DMS53 (cell line): ENCODE measurements at regions not wholly inside any gene's neighbourhood (a gene's known extent, or its start where the extent isn't known, plus 50 kb on each side); places are given as distances from the start of the nearest gene placed in this dataset.
"Not testable (repeated sequence)": the region's sequence is repeated elsewhere in the genome, so short reads cannot be mapped to it uniquely, and the experiment has no call there.

Experiments used
- DNase-seq: peaks from one replicate; lab custom pipeline; 2025; lab: John Stamatoyannopoulos, UW

GRCh38 chr15:22519213-22519612 is 60.5 kb downstream of the GOLGA6L22 start:
- DNase-seq, result not testable (repeated sequence)

- not testable (repeated sequence) for DNase-seq
These were observed 67.8 kb downstream of the GOLGA6L22 start for GRCh38 chr15:22526537-22526936.

- DNase-seq, result not testable (repeated sequence)
These were observed 68.3 kb downstream of the GOLGA6L22 start for GRCh38 chr15:22527016-22527415.

- not testable (repeated sequence) for DNase-seq
These were observed 70.5 kb downstream of the GOLGA6L22 start for GRCh38 chr15:22529200-22529599.

- DNase-seq, result not testable (repeated sequence)
These were observed 101.0 kb downstream of the GOLGA6L22 start for GRCh38 chr15:22559701-22560100.

GRCh38 chr15:22561716-22562115 is 103.0 kb downstream of the GOLGA6L22 start:
- not testable (repeated sequence) for DNase-seq

- not testable (repeated sequence) for DNase-seq
These were observed 107.8 kb downstream of the GOLGA6L22 start for GRCh38 chr15:22566510-22566909.

GRCh38 chr15:22569486-22569885 is 110.8 kb downstream of the GOLGA6L22 start:
- DNase-seq, result not testable (repeated sequence)

- DNase-seq, result not testable (repeated sequence)
These were observed 113.5 kb downstream of the GOLGA6L22 start for GRCh38 chr15:22572152-22572735.

- not testable (repeated sequence) for DNase-seq
These were observed 114.1 kb downstream of the GOLGA6L22 start for GRCh38 chr15:22572792-22573191.

- DNase-seq, result not testable (repeated sequence)
These were observed 119.1 kb downstream of the GOLGA6L22 start for GRCh38 chr15:22577828-22578227.

GRCh38 chr15:22579213-22579612 is 120.5 kb downstream of the GOLGA6L22 start:
- not testable (repeated sequence) for DNase-seq

GRCh38 chr15:22587391-22587790 is 128.7 kb downstream of the GOLGA6L22 start:
- not testable (repeated sequence) for DNase-seq

- not testable (repeated sequence) for DNase-seq
These were observed 139.8 kb downstream of the GOLGA6L22 start for GRCh38 chr15:22598552-22598951.

- not testable (repeated sequence) for DNase-seq
These were observed 141.0 kb downstream of the GOLGA6L22 start for GRCh38 chr15:22599526-22600320.

GRCh38 chr15:22616976-22617375 is 158.3 kb downstream of the GOLGA6L22 start:
- DNase-seq, result not testable (repeated sequence)

- not testable (repeated sequence) for DNase-seq
These were observed 154.7 kb upstream of the NIPA1 start for GRCh38 chr15:22631789-22632188.

GRCh38 chr15:22639983-22640382 is 146.5 kb upstream of the NIPA1 start:
- not testable (repeated sequence) for DNase-seq

GRCh38 chr15:22649458-22649857 is 137.0 kb upstream of the NIPA1 start:
- not testable (repeated sequence) for DNase-seq

- not testable (repeated sequence) for DNase-seq
These were observed 135.3 kb upstream of the NIPA1 start for GRCh38 chr15:22651179-22651578.

GRCh38 chr15:22664294-22665058 is 122.0 kb upstream of the NIPA1 start:
- DNase-seq, result peak; percentile 63

GRCh38 chr15:22665059-22665702 is 121.3 kb upstream of the NIPA1 start:
- peak; percentile 47 for DNase-seq
